HFFc6 (cell line): ENCODE measurements at regions not wholly inside any gene's neighbourhood (a gene's known extent, or its start where the extent isn't known, plus 50 kb on each side); places are given as distances from the start of the nearest gene placed in this dataset.

Experiments
- DNase-seq: peaks from one replicate; pipeline ENCODE4 v3.0.0-alpha.2; 2018
- H3K27ac Mint-ChIP-seq: 2 replicates; pipeline ENCODE4 v1.8.0; 2020; ENCODE audit warnings: mild to moderate bottlenecking, mixed read lengths
- H3K27me3 Mint-ChIP-seq: 2 replicates; pipeline ENCODE4 v1.8.0; 2021; ENCODE audit warnings: mild to moderate bottlenecking, moderate library complexity, mixed read lengths; ENCODE audit not compliant: insufficient read depth
- H3K36me3 Mint-ChIP-seq: 2 replicates; pipeline ENCODE4 v1.8.0; 2021; ENCODE audit warnings: low read depth, mixed read lengths
- H3K4me1 Mint-ChIP-seq: 2 replicates; pipeline ENCODE4 v1.8.0; 2020; ENCODE audit warnings: low read depth, mixed read lengths
- H3K4me3 Mint-ChIP-seq: 2 replicates; pipeline ENCODE4 v1.8.0; 2020; ENCODE audit warnings: mild to moderate bottlenecking, moderate library complexity, mixed read lengths
- H3K9me3 Mint-ChIP-seq: 2 replicates; pipeline ENCODE4 v1.8.0; 2020; ENCODE audit warnings: mild to moderate bottlenecking, mixed read lengths
- TF ChIP-seq, protein P1 (sequence below): fragments of 200-600 bp; sonication (generic); IDR thresholded peaks from 2 replicates; pipeline ENCODE4 v1.5.0; 2021; ENCODE audit warnings: antibody characterized with exemption, mild to moderate bottlenecking

DNA sequence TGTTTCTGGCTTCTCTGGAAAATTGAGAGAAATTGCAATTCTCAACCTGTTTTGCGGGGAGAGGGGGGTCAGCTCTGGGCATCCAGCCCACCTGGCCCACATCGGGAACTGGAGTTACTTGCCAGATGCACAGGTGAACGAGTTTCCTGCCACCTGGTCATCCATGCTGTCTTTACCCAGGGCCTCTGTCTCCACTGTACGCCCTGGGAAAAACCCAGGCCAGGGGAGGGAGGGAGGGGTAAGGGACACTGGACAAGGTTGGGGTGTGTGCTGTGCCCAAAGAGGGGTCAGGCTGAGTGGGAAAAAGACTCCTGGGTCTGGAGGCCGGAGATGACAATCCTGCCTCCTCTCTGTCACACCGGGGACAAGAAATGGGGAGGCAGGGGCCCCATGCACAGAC, 307.6 kb downstream of the ZNF536 start:
- Mint-ChIP-seq H3K4me1 (peaks cover 13% of the 10 kb centered on the region), H3K4me3 (no peak overlapping the region), H3K27me3 (peaks cover 11% of the 10 kb centered on the region), H3K36me3 (no peaks in the 10 kb centered on the region), H3K9me3 (no peaks in the 10 kb centered on the region), H3K27ac (no peak overlapping the region)
- TF ChIP-seq, protein P1, sequence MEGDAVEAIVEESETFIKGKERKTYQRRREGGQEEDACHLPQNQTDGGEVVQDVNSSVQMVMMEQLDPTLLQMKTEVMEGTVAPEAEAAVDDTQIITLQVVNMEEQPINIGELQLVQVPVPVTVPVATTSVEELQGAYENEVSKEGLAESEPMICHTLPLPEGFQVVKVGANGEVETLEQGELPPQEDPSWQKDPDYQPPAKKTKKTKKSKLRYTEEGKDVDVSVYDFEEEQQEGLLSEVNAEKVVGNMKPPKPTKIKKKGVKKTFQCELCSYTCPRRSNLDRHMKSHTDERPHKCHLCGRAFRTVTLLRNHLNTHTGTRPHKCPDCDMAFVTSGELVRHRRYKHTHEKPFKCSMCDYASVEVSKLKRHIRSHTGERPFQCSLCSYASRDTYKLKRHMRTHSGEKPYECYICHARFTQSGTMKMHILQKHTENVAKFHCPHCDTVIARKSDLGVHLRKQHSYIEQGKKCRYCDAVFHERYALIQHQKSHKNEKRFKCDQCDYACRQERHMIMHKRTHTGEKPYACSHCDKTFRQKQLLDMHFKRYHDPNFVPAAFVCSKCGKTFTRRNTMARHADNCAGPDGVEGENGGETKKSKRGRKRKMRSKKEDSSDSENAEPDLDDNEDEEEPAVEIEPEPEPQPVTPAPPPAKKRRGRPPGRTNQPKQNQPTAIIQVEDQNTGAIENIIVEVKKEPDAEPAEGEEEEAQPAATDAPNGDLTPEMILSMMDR, result no peak
- no peak for DNase-seq

DNA sequence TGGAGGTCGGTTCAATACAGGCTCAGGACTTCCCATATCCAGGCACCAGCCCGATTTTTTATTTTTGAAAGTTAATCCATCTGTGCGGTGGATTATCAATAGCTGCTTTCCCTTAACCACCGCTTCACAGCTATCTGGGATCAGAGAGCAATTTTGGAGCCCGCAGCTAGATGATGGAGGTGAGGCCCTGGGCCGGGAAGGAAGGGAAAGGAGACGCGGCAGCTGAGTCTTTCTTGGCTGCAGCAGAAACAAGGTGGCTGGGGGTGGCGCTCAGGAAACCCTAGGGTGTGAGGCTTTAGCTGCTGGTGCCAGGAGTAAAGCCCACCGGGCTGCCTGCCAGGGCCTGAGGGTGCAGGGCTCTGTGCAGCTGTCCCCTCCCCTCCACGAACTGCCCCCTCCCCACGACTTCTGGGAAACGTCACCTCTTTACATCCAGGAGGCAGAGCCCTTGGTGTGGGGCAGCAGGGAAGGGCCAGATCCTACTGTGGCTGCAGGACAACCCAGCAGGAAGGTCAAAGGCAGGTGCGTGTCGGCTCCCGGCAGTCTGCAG, 307.0 kb downstream of the ZNF536 start:
- H3K27me3 Mint-ChIP-seq, result peaks cover 11% of the 10 kb centered on the region
- DNase-seq, result no peak
- TF ChIP-seq, protein P1, result no peak
- no peaks in the 10 kb centered on the region for H3K36me3 Mint-ChIP-seq
- H3K27ac Mint-ChIP-seq, result no peak overlapping the region
- no peaks in the 10 kb centered on the region for H3K9me3 Mint-ChIP-seq
- H3K4me1 Mint-ChIP-seq, result peaks cover 13% of the 10 kb centered on the region
- H3K4me3 Mint-ChIP-seq, result no peak overlapping the region

DNA sequence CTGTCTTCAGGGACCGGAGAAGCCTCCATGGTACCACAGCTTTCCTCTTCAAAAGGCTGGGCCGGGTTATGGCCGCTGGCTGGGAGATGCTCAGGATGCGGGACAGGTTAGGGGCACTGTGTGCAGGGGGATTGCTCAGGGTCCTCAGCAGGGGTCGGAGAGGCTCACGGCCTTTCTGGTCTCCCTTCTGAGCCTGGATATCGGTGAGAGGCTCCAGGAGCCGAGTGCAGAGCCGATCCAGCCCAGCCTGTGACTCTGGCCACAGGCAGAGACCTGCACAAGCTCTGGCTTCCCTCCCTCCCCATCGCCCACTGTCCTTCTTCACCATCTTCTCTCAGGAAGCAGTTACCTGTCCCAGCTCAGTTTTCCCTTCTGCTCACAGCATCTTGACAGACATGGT, 306.0 kb downstream of the ZNF536 start:
- Mint-ChIP-seq H3K4me3 (no peak overlapping the region), H3K36me3 (no peaks in the 10 kb centered on the region)
- TF ChIP-seq, protein P1, result no peak

DNA sequence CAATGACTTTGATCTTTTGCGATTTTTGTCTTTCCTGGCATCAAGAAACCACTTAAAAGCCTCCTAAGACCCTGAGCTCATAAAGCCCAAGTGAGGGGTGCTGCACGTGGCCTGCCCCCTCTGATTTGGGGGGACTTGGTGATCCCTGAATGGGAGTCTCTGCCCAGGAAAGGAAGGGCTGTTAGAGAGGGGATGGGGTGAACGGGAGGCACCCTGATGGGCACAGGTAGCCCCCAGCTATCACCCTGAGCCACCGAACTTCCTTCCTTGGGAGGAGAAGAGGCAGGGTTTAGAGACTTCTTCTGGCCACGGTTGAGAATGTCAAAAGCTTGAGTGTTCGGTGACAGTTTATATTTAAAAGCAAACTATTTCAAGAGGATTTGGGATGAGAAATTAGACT, 305.5 kb downstream of the ZNF536 start:
- TF ChIP-seq, protein P1, result no peak
- H3K27me3 Mint-ChIP-seq, result peaks cover 18% of the 10 kb centered on the region

More for the DNA sequence above, 306.0 kb downstream of the ZNF536 start:
- H3K4me1 Mint-ChIP-seq, result peaks cover 7% of the 10 kb centered on the region
- H3K27ac Mint-ChIP-seq, result no peak overlapping the region
- no peaks in the 10 kb centered on the region for H3K9me3 Mint-ChIP-seq
- DNase-seq, result no peak
- peaks cover 18% of the 10 kb centered on the region for H3K27me3 Mint-ChIP-seq

DNA sequence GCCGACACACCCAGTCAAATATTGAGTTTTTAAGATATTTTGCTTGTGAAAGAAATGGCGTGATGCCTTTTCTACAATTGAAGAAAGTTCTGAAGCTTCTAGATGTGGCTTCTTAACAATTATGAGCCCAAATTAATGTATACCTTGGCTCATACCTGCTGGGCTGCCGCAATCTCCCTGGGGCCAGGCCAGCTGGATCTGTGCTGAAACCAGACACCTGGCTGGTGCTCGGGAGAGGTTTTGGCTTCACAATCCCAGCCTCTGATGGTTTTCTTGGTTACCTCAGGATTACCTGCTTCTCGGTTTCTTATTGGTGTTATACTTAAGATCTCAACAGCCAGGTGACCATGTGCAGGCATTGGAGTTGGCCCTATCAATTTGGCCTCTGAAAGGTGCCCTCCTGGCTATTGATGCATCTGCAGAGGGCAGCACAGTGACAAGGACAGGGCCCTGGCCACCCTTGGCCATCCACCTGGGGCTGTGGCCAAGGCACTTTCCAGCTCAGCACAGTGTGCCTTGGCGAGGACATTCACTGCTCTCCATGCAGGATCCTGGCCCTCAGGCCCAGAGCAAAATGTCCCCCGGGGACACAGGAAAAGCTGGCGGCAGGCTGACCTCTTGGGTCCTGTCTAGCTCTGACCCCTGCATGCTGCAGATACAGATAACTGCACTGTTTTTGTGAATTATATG, 305.0 kb downstream of the ZNF536 start:
- DNase-seq, result no peak
- H3K36me3 Mint-ChIP-seq, result no peaks in the 10 kb centered on the region
- TF ChIP-seq, protein P1, result no peak
- H3K27me3 Mint-ChIP-seq, result peaks cover 20% of the 10 kb centered on the region
- no peaks in the 10 kb centered on the region for H3K9me3 Mint-ChIP-seq
- no peaks in the 10 kb centered on the region for H3K4me1 Mint-ChIP-seq
- no peak overlapping the region for H3K4me3 Mint-ChIP-seq
- no peak overlapping the region for H3K27ac Mint-ChIP-seq

More for the DNA sequence above, 305.5 kb downstream of the ZNF536 start:
- Mint-ChIP-seq H3K36me3 (no peaks in the 10 kb centered on the region), H3K4me1 (peaks cover 3% of the 10 kb centered on the region), H3K9me3 (no peaks in the 10 kb centered on the region), H3K27ac (no peak overlapping the region), H3K4me3 (no peak overlapping the region)
- no peak for DNase-seq
